H1 (cell line): ENCODE measurements at regions not wholly inside any gene's neighbourhood (a gene's known extent, or its start where the extent isn't known, plus 50 kb on each side); places are given as distances from the start of the nearest gene placed in this dataset.

Experiments
- BRCA1 ChIP-seq: IDR thresholded peaks from 2 replicates; pipeline ENCODE4 v1.6.1; 2012; ENCODE audit warnings: low read depth, low read length, improper control_type of control experiment
- CBX5 ChIP-seq: fragments of 300-800, 300-1000 bp; sonication (generic); IDR thresholded peaks from 2 replicates; pipeline ENCODE4 v1.7.1; 2016; ENCODE audit warnings: antibody characterized with exemption, low read length, low read depth
- CHD2 ChIP-seq: IDR thresholded peaks from 2 replicates; pipeline ENCODE4 v1.6.1; 2012; ENCODE audit warnings: low read length, improper control_type of control experiment
- E2F6 ChIP-seq: IDR thresholded peaks from 2 replicates; pipeline ENCODE4 v1.6.1; 2012; ENCODE audit warnings: inconsistent platforms
- EP300 ChIP-seq, 2 experiments: IDR thresholded peaks; 1 replicate in 1 of 2; 2 replicates in 1 of 2; pipeline ENCODE4 v1.6.1; 2011 to 2012; ENCODE audit warnings: low read depth in 2 of 2, low read length in 2 of 2, mild to moderate bottlenecking in 2 of 2, borderline replicate concordance in 1 of 2, inconsistent platforms in 1 of 2, moderate library complexity in 1 of 2
- EZH2 ChIP-seq: fragments of 200-600 bp; sonication (generic); IDR thresholded peaks from 2 replicates; pipeline ENCODE4 v1.7.1; 2012; ENCODE audit warnings: low read depth, mild to moderate bottlenecking, moderate library complexity, low read length, inconsistent platforms; ENCODE audit not compliant: severe bottlenecking
- HDAC2 ChIP-seq, 2 experiments: fragments of 300-600 bp in 1 of 2; sonication (generic) in 1 of 2; IDR thresholded peaks; 2 replicates each; pipeline ENCODE4 v1.6.1; 2011 to 2012; ENCODE audit warnings: low read depth in 2 of 2, low read length in 2 of 2, mild to moderate bottlenecking in 2 of 2, moderate library complexity in 2 of 2, borderline replicate concordance in 1 of 2, inconsistent platforms in 1 of 2
- JUND ChIP-seq: IDR thresholded peaks from 2 replicates; pipeline ENCODE4 v1.6.1; 2011; ENCODE audit warnings: mild to moderate bottlenecking, improper control_type of control experiment, low read length
- POLR2A ChIP-seq, 2 experiments: IDR thresholded peaks; 1 replicate in 1 of 2; 2 replicates in 1 of 2; pipeline ENCODE4 v1.6.1; 2011; ENCODE audit warnings: low read depth in 2 of 2, low read length in 2 of 2, mild to moderate bottlenecking in 2 of 2; ENCODE audit errors: control extremely low read depth in 1 of 2
- RFX5 ChIP-seq: IDR thresholded peaks from 2 replicates; pipeline ENCODE4 v1.6.1; 2011; ENCODE audit warnings: low read depth, low read length, improper control_type of control experiment, borderline replicate concordance
- RNF2 ChIP-seq: fragments of 200-900, 300-1000 bp; sonication (generic); IDR thresholded peaks from 2 replicates; pipeline ENCODE4 v1.7.1; 2016; ENCODE audit warnings: borderline replicate concordance, low read depth, mild to moderate bottlenecking, antibody characterized with exemption, low read length; ENCODE audit not compliant: poor library complexity, severe bottlenecking; ENCODE audit errors: missing control alignments
- TEAD4 ChIP-seq: IDR thresholded peaks from 2 replicates; pipeline ENCODE4 v1.6.1; 2012; ENCODE audit warnings: low read depth, low read length, inconsistent platforms, mixed read lengths
- TF ChIP-seq, protein P1 (sequence below), 3 experiments: IDR thresholded peaks; 1 replicate in 2 of 3; 2 replicates in 1 of 3; pipeline versions ENCODE4 v1.5.1 to v1.6.1; 2011; ENCODE audit warnings: low read length in 3 of 3, mild to moderate bottlenecking in 3 of 3, inconsistent platforms in 2 of 3, low read depth in 1 of 3, moderate library complexity in 1 of 3; ENCODE audit not compliant: insufficient read depth in 1 of 3; ENCODE audit errors: control extremely low read depth in 1 of 3
- TF ChIP-seq, protein P2 (sequence below): IDR thresholded peaks from 2 replicates; pipeline ENCODE4 v1.6.1; 2012; ENCODE audit warnings: inconsistent platforms

GRCh38 chr10:130889240-130889639 lies 422.3 kb downstream of the TCERG1L start:
- TF ChIP-seq, protein P1, sequence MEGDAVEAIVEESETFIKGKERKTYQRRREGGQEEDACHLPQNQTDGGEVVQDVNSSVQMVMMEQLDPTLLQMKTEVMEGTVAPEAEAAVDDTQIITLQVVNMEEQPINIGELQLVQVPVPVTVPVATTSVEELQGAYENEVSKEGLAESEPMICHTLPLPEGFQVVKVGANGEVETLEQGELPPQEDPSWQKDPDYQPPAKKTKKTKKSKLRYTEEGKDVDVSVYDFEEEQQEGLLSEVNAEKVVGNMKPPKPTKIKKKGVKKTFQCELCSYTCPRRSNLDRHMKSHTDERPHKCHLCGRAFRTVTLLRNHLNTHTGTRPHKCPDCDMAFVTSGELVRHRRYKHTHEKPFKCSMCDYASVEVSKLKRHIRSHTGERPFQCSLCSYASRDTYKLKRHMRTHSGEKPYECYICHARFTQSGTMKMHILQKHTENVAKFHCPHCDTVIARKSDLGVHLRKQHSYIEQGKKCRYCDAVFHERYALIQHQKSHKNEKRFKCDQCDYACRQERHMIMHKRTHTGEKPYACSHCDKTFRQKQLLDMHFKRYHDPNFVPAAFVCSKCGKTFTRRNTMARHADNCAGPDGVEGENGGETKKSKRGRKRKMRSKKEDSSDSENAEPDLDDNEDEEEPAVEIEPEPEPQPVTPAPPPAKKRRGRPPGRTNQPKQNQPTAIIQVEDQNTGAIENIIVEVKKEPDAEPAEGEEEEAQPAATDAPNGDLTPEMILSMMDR (IDR thresholded peaks at IDR 0.05; ENCODE audit: control extremely low read depth in 1 of 3, insufficient read depth in 1 of 3, low read depth in 1 of 3, low read length in 3 of 3), result no peak
- TF ChIP-seq EP300 (IDR thresholded peaks at IDR 0.05; ENCODE audit: borderline replicate concordance in 1 of 2, low read depth in 2 of 2, low read length in 2 of 2) (no peak), CHD2 (no peak), POLR2A (IDR thresholded peaks at IDR 0.05; ENCODE audit: control extremely low read depth in 1 of 2, low read depth in 2 of 2, low read length in 2 of 2) (no peak), TEAD4 (no peak), BRCA1 (no peak), HDAC2 (IDR thresholded peaks at IDR 0.05; ENCODE audit: borderline replicate concordance in 1 of 2, low read depth in 2 of 2, low read length in 2 of 2) (no peak), EZH2 (no peak), E2F6 (no peak), JUND (no peak), RNF2 (no peak), CBX5 (no peak), RFX5 (no peak)
- TF ChIP-seq, protein P2, sequence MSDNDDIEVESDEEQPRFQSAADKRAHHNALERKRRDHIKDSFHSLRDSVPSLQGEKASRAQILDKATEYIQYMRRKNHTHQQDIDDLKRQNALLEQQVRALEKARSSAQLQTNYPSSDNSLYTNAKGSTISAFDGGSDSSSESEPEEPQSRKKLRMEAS, result no peak
